ENCODE measurements at regions not wholly inside any gene's neighbourhood (a gene's known extent, or its start where the extent isn't known, plus 50 kb on each side); places are given as distances from the start of the nearest gene placed in this dataset.

GRCh38 chr5:20102293-20102692 lies 114.3 kb upstream of the CDH18 start:
- FAIRE-seq: no peak

- FAIRE-seq: peak; percentile 44
Measured at GRCh38 chr5:20098694-20099093, 110.7 kb upstream of the CDH18 start.

- no peak for FAIRE-seq
Measured at GRCh38 chr5:20088361-20088760, 100.4 kb upstream of the CDH18 start.

GRCh38 chr5:20087299-20087698 lies 99.3 kb upstream of the CDH18 start:
- FAIRE-seq: no peak

GRCh38 chr5:20077186-20077585 lies 89.2 kb upstream of the CDH18 start:
- FAIRE-seq: no peak

GRCh38 chr5:20056933-20057332 lies 68.9 kb upstream of the CDH18 start:
- no peak for FAIRE-seq

- no peak for FAIRE-seq
Measured at GRCh38 chr5:20055301-20055700, 67.3 kb upstream of the CDH18 start.

GRCh38 chr5:20050262-20050661 lies 62.3 kb upstream of the CDH18 start:
- no peak for FAIRE-seq

- FAIRE-seq: no peak
Measured at GRCh38 chr5:20044460-20044859, 56.5 kb upstream of the CDH18 start.

GRCh38 chr5:20041326-20042274 lies 53.6 kb upstream of the CDH18 start:
- no peak for FAIRE-seq

- FAIRE-seq: no peak
Measured at GRCh38 chr5:20040901-20041300, 52.9 kb upstream of the CDH18 start.

Measured in A204.1 (cell line).